GM12878 (cell line): ENCODE measurements at regions not wholly inside any gene's neighbourhood (a gene's known extent, or its start where the extent isn't known, plus 50 kb on each side); places are given as distances from the start of the nearest gene placed in this dataset.

ENCODE experiments used
- ATAC-seq: fragments of 200-7000 bp; cut with Tn5 transposase; 3 replicates; pipeline ENCODE4 v1.9.1; 2020; ENCODE audit warnings: mild to moderate bottlenecking, moderate library complexity
- BruUV-seq: library from RNA; stranded (reverse); fragments of 400-500 nt; replicated peaks from 2 replicates; lab custom pipeline; 2021; lab: Mats Ljungman, UMichigan
- CTCF ChIA-PET: fragments of 300-600 bp; sonication (Branson Sonifier 250); formaldehyde crosslinking; extraction: SDS; loops from one replicate; lab custom pipeline; 2021; ENCODE audit warnings: inconsistent platforms; lab: Yijun Ruan, JAX
- POLR2A ChIA-PET: fragments of 350-600 bp; formaldehyde crosslinking; extraction: SDS; loops from one replicate; lab custom pipeline; 2021; ENCODE audit warnings: inconsistent platforms; lab: Charles Lee
- RAD21 ChIA-PET: fragments of 300-600 bp; sonication (Branson Sonifier 250); formaldehyde crosslinking; loops from one replicate; lab custom pipeline; 2023; ENCODE audit warnings: antibody characterized with exemption; ENCODE audit not compliant: unreplicated experiment; lab: Charles Lee
- SMC1A ChIA-PET: fragments of 300-600 bp; sonication (Branson Sonifier 250); formaldehyde crosslinking; loops from one replicate; lab custom pipeline; 2023; ENCODE audit not compliant: unreplicated experiment, uncharacterized antibody; lab: Charles Lee
- DNase-seq: peaks from one replicate; pipeline ENCODE4 v3.0.0-alpha.2; 2011; ENCODE audit warnings: low read depth, low spot score
- FAIRE-seq: peaks from 3 replicates; lab custom pipeline; 2011; peaks lifted over from hg19 to GRCh38; lab: Jason Lieb, UNC
- H2AFZ ChIP-seq: 2 replicates; pipeline ENCODE4 v1.6.0; 2011; ENCODE audit warnings: low read depth, low read length, control low read depth; ENCODE audit not compliant: control insufficient read depth
- H3K27ac ChIP-seq: 2 replicates; pipeline ENCODE4 v1.5.1; 2011; ENCODE audit warnings: control low read depth; ENCODE audit not compliant: control insufficient read depth, insufficient read depth
- H3K27me3 ChIP-seq, 2 experiments: replicated peaks in 1 of 2; 2 replicates each; pipeline versions ENCODE4 v1.6.0 to v1.6.1; 2011; ENCODE audit warnings: low read length in 1 of 2; ENCODE audit not compliant: control insufficient read depth in 2 of 2, insufficient read depth in 2 of 2
- H3K36me3 ChIP-seq, 2 experiments: 2 replicates each; pipeline ENCODE4 v1.5.1; 2011; ENCODE audit warnings: low read length in 1 of 2; ENCODE audit not compliant: control insufficient read depth in 2 of 2, insufficient read depth in 2 of 2
- H3K4me1 ChIP-seq: 2 replicates; pipeline ENCODE4 v1.6.1; 2011; ENCODE audit warnings: mild to moderate bottlenecking, low read length, moderate library complexity, mixed read lengths; ENCODE audit not compliant: control insufficient read depth, insufficient read depth
- H3K4me2 ChIP-seq: 2 replicates; pipeline ENCODE4 v1.6.0; 2011; ENCODE audit warnings: control low read depth; ENCODE audit not compliant: control insufficient read depth, insufficient read depth
- H3K4me3 ChIP-seq: fragments of 200-600 bp; sonication (generic); 2 replicates; pipeline ENCODE4 v1.5.1; 2016
- H3K79me2 ChIP-seq: 2 replicates; pipeline ENCODE4 v1.6.0; 2011; ENCODE audit warnings: low read length; ENCODE audit not compliant: control insufficient read depth, insufficient read depth
- H3K9ac ChIP-seq: 2 replicates; pipeline ENCODE4 v1.8.0; 2011; ENCODE audit warnings: low read length, control low read depth, mixed read lengths; ENCODE audit not compliant: control insufficient read depth, insufficient read depth
- H3K9me3 ChIP-seq: replicated peaks from 3 replicates; pipeline ENCODE4 v1.5.1; 2011; ENCODE audit warnings: mild to moderate bottlenecking, low read length; ENCODE audit not compliant: control insufficient read depth, insufficient read depth
- H4K20me1 ChIP-seq: 2 replicates; pipeline ENCODE4 v1.6.0; 2011; ENCODE audit not compliant: control insufficient read depth, insufficient read depth
- ATF7 ChIP-seq: fragments of 450-650 bp; IDR thresholded peaks from 2 replicates; pipeline ENCODE4 v1.6.1; 2016; ENCODE audit warnings: low read depth, mild to moderate bottlenecking
- BACH1 ChIP-seq: fragments of 450-650 bp; IDR thresholded peaks from 2 replicates; pipeline ENCODE4 v1.6.1; 2017; ENCODE audit warnings: mild to moderate bottlenecking, borderline replicate concordance
- GABPA ChIP-seq: IDR thresholded peaks from 2 replicates; pipeline ENCODE4 v1.6.1; 2014; ENCODE audit warnings: antibody characterized with exemption, low read depth, mild to moderate bottlenecking, inconsistent platforms
- IKZF2 ChIP-seq, 2 experiments: fragments of 450-650 bp; IDR thresholded peaks; 2 replicates each; pipeline ENCODE4 v1.6.1; 2017; ENCODE audit warnings: mild to moderate bottlenecking in 2 of 2, moderate library complexity in 2 of 2
- PML ChIP-seq: IDR thresholded peaks from 2 replicates; pipeline ENCODE4 v1.6.1; 2012; ENCODE audit warnings: low read length, inconsistent platforms
- YBX1 ChIP-seq: fragments of 450-650 bp; IDR thresholded peaks from 2 replicates; pipeline ENCODE4 v1.6.1; 2016; ENCODE audit warnings: antibody characterized with exemption
- WGBS: methylation state at CpG from one replicate; pipeline ENCODE4 v1.1.6; 2016; ENCODE audit warnings: low lambda C conversion rate; ENCODE audit not compliant: insufficient replicate concordance, insufficient coverage; ENCODE audit errors: missing lambda C conversion rate; 5-methylcytosine and 5-hydroxymethylcytosine counted together
- in situ Hi-C: fragments of 300-500 bp; cut with MboI; formaldehyde crosslinking; loops from 9 replicates; pipeline ENCODE4 v1.14.3; 2018; ENCODE audit warnings: mixed read lengths
- intact Hi-C: fragments of 100-400 bp; cut with micrococcal nuclease; formaldehyde crosslinking; loops from one replicate; pipeline ENCODE4 v1.14.2; 2022; ENCODE audit not compliant: unreplicated experiment
- TF ChIP-seq, protein P1 (sequence below): fragments of 450-650 bp; IDR thresholded peaks from 2 replicates; pipeline ENCODE4 v1.6.1; 2016; ENCODE audit warnings: mild to moderate bottlenecking, moderate library complexity, borderline replicate concordance
- TF ChIP-seq, protein P2 (sequence below): fragments of 450-650 bp; IDR thresholded peaks from 2 replicates; pipeline ENCODE4 v1.6.1; 2017; ENCODE audit warnings: borderline replicate concordance
- TF ChIP-seq, protein P3 (sequence below): fragments of 450-650 bp; formaldehyde crosslinking; IDR thresholded peaks from 2 replicates; pipeline ENCODE4 v1.5.0; 2022; ENCODE audit warnings: mild to moderate bottlenecking, missing genetic modification characterization

DNA sequence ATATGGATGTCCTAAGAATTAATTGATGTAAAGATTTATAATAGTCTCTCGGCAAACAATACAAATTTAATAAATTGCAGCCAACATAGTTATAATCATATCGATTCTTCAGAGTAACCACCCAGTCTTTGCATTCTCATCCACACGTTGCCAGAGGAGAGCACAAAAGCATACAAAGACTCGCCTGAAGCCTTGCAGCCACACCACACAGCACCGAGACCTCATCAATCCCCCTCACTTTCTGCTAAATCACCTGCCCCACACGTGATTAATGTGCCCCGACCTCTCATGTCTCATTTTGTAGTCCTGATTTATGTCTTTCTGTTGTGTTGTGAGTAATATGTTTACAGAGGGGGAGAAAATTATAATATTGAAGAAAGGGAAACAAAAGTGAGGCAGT, 510.4 kb downstream of the TRIML1 start (continued):
- TF ChIP-seq, protein P1, sequence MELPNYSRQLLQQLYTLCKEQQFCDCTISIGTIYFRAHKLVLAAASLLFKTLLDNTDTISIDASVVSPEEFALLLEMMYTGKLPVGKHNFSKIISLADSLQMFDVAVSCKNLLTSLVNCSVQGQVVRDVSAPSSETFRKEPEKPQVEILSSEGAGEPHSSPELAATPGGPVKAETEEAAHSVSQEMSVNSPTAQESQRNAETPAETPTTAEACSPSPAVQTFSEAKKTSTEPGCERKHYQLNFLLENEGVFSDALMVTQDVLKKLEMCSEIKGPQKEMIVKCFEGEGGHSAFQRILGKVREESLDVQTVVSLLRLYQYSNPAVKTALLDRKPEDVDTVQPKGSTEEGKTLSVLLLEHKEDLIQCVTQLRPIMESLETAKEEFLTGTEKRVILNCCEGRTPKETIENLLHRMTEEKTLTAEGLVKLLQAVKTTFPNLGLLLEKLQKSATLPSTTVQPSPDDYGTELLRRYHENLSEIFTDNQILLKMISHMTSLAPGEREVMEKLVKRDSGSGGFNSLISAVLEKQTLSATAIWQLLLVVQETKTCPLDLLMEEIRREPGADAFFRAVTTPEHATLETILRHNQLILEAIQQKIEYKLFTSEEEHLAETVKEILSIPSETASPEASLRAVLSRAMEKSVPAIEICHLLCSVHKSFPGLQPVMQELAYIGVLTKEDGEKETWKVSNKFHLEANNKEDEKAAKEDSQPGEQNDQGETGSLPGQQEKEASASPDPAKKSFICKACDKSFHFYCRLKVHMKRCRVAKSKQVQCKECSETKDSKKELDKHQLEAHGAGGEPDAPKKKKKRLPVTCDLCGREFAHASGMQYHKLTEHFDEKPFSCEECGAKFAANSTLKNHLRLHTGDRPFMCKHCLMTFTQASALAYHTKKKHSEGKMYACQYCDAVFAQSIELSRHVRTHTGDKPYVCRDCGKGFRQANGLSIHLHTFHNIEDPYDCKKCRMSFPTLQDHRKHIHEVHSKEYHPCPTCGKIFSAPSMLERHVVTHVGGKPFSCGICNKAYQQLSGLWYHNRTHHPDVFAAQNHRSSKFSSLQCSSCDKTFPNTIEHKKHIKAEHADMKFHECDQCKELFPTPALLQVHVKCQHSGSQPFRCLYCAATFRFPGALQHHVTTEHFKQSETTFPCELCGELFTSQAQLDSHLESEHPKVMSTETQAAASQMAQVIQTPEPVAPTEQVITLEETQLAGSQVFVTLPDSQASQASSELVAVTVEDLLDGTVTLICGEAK: no peak
- TF ChIP-seq PML: no peak

DNA sequence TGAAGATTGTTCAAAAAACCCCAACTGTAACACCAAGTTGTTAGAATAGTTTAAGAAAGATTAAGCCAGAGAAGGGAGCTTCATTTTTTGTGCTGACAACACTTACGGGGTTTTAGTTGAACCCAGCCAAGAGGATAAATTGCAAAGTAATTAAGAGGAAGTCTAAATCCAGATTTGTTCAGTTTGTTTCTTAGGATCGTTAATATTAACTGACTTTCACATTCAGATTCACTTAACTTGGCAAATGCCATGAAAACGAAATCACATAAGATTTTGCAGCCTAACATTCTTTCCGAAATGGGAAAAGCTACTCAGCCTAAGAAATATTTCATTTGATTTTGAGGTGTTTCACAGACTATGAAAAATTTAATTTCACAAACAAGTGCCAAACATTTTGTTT, 511.3 kb downstream of the TRIML1 start:
- DNase-seq (no peak), FAIRE-seq (no peak), ATAC-seq (no peak)
- ChIA-PET RAD21 (no interaction called here), SMC1A (interaction anchor here (0.7 kb wide), 1 partner anchor 1591 kb away, joined by 3 read pairs; no protein-coding TSS in a partner anchor), CTCF (no interaction called here), POLR2A (no interaction called here)
- Histone ChIP-seq H3K27ac (no peak overlapping the region), H3K36me3 (no peaks in the 10 kb centered on the region), H3K9ac (no peak overlapping the region), H3K9me3 (no peaks in the 10 kb centered on the region), H3K4me3 (no peak overlapping the region), H3K79me2 (no peaks in the 10 kb centered on the region), H2AFZ (no peak overlapping the region), H3K4me2 (no peak overlapping the region), H3K27me3 (no peaks in the 10 kb centered on the region), H4K20me1 (no peaks in the 10 kb centered on the region), H3K4me1 (no peaks in the 10 kb centered on the region)
- in situ Hi-C loops (no loop called here), intact Hi-C loops (no loop called here)
- WGBS: 16% methylated on average over 4 of the region's 4 CpGs
- no TSS peak for BruUV-seq
- TF ChIP-seq, protein P1: no peak
- TF ChIP-seq, protein P2, sequence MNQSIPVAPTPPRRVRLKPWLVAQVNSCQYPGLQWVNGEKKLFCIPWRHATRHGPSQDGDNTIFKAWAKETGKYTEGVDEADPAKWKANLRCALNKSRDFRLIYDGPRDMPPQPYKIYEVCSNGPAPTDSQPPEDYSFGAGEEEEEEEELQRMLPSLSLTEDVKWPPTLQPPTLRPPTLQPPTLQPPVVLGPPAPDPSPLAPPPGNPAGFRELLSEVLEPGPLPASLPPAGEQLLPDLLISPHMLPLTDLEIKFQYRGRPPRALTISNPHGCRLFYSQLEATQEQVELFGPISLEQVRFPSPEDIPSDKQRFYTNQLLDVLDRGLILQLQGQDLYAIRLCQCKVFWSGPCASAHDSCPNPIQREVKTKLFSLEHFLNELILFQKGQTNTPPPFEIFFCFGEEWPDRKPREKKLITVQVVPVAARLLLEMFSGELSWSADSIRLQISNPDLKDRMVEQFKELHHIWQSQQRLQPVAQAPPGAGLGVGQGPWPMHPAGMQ: no peak
- TF ChIP-seq IKZF2 (IDR thresholded peaks at IDR 0.05) (no peak), GABPA (no peak), ATF7 (no peak), BACH1 (no peak), YBX1 (no peak)
- TF ChIP-seq, protein P3, sequence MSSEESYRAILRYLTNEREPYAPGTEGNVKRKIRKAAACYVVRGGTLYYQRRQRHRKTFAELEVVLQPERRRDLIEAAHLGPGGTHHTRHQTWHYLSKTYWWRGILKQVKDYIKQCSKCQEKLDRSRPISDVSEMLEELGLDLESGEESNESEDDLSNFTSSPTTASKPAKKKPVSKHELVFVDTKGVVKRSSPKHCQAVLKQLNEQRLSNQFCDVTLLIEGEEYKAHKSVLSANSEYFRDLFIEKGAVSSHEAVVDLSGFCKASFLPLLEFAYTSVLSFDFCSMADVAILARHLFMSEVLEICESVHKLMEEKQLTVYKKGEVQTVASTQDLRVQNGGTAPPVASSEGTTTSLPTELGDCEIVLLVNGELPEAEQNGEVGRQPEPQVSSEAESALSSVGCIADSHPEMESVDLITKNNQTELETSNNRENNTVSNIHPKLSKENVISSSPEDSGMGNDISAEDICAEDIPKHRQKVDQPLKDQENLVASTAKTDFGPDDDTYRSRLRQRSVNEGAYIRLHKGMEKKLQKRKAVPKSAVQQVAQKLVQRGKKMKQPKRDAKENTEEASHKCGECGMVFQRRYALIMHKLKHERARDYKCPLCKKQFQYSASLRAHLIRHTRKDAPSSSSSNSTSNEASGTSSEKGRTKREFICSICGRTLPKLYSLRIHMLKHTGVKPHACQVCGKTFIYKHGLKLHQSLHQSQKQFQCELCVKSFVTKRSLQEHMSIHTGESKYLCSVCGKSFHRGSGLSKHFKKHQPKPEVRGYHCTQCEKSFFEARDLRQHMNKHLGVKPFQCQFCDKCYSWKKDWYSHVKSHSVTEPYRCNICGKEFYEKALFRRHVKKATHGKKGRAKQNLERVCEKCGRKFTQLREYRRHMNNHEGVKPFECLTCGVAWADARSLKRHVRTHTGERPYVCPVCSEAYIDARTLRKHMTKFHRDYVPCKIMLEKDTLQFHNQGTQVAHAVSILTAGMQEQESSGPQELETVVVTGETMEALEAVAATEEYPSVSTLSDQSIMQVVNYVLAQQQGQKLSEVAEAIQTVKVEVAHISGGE: no peak
